WTC11 (cell line): ENCODE measurements at regions not wholly inside any gene's neighbourhood (a gene's known extent, or its start where the extent isn't known, plus 50 kb on each side); places are given as distances from the start of the nearest gene placed in this dataset.
A peak's percentile ranks its signal among the peaks of the same experiment; 100 is the strongest.
"Not testable (repeated sequence)": the region's sequence is repeated elsewhere in the genome, so short reads cannot be mapped to it uniquely, and the experiment has no call there.

Experiments
- ATAC-seq: fragments of 200-7000 bp; cut with Tn5 transposase; 2 replicates; pipeline ENCODE4 v1.10.0; 2021; ENCODE audit warnings: mild to moderate bottlenecking, moderate library complexity
- CTCF ChIA-PET: fragments of 300-600 bp; sonication (Branson Sonifier 250); formaldehyde crosslinking; loops from one replicate; lab custom pipeline; 2021; ENCODE audit warnings: antibody characterized with exemption; lab: Charles Lee
- POLR2A ChIA-PET: fragments of 350-600 bp; sonication (Branson Sonifier 250); formaldehyde crosslinking; loops from one replicate; lab custom pipeline; 2021; ENCODE audit warnings: antibody characterized with exemption; lab: Charles Lee
- DNase-seq: peaks from one replicate; pipeline ENCODE4 v3.0.0; 2021; ENCODE audit warnings: low spot score
- H3K27ac Mint-ChIP-seq: 2 replicates; pipeline ENCODE4 v1.8.0; 2021; ENCODE audit warnings: mixed read lengths
- H3K27me3 Mint-ChIP-seq: 2 replicates; pipeline ENCODE4 v1.8.0; 2021; ENCODE audit warnings: low read depth, mild to moderate bottlenecking, moderate library complexity, mixed read lengths
- H3K36me3 Mint-ChIP-seq: 2 replicates; pipeline ENCODE4 v1.8.0; 2021; ENCODE audit warnings: mixed read lengths
- H3K4me1 Mint-ChIP-seq: 2 replicates; pipeline ENCODE4 v1.8.0; 2022; ENCODE audit warnings: mixed read lengths
- H3K4me3 Mint-ChIP-seq: 2 replicates; pipeline ENCODE4 v1.8.0; 2021; ENCODE audit warnings: mild to moderate bottlenecking, moderate library complexity, mixed read lengths
- H3K9me3 Mint-ChIP-seq: 2 replicates; pipeline ENCODE4 v1.8.0; 2021; ENCODE audit warnings: mixed read lengths
- FOXP1 ChIP-seq: sonication (generic); formaldehyde crosslinking; IDR thresholded peaks from 2 replicates; pipeline ENCODE4 v1.8.0; 2022; ENCODE audit warnings: missing genetic modification reagents, mild to moderate bottlenecking, moderate library complexity, borderline replicate concordance
- NFYB ChIP-seq: sonication (generic); formaldehyde crosslinking; conservative IDR thresholded peaks from 2 replicates; pipeline ENCODE4 v1.8.0; 2022; ENCODE audit warnings: low read depth, missing genetic modification reagents
- SMAD3 ChIP-seq: sonication (generic); formaldehyde crosslinking; IDR thresholded peaks from 2 replicates; pipeline ENCODE4 v1.8.0; 2022; ENCODE audit warnings: missing genetic modification reagents, mild to moderate bottlenecking, borderline replicate concordance
- TF ChIP-seq, protein P1 (sequence below): sonication (generic); formaldehyde crosslinking; IDR thresholded peaks from 2 replicates; pipeline ENCODE4 v1.8.1; 2023; ENCODE audit warnings: mild to moderate bottlenecking, missing genetic modification reagents, moderate library complexity
- TF ChIP-seq, protein P2 (sequence below): fragments of 200-600 bp; IDR thresholded peaks from 2 replicates; pipeline ENCODE4 v1.8.0; 2022; ENCODE audit warnings: antibody characterized with exemption

DNA sequence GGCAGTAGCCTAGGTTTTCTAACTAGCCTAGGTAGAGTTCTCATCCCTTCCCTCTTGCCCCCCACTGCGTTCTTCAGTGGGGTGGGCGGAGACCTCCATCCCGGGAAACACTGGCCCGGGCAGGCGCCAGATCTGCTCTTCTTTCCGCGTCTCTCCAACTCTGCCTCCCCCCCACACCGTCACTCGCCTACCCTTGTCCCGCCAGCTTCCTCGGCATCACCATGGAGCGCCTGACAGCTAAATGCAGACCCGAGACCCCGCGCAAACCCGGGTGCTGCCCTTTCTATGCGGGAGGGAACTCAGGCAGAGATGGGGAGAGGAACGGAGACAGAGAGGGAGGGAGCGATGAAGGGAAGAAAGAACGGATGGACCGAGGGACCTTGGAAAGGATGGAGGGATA lies 1494.8 kb upstream of the DEFB115 start:
- H3K9me3 Mint-ChIP-seq = peaks cover 50% of the 10 kb centered on the region
- ChIA-PET CTCF (no interaction called here), POLR2A (no interaction called here)
- no peaks in the 10 kb centered on the region for H3K4me1 Mint-ChIP-seq
- peaks cover 58% of the 10 kb centered on the region for H3K36me3 Mint-ChIP-seq
- no peak overlapping the region for H3K4me3 Mint-ChIP-seq
- H3K27me3 Mint-ChIP-seq = peaks cover 13% of the 10 kb centered on the region; the same call in 1 of the 2 replicates
- TF ChIP-seq FOXP1 (CRISPR knock-in tag) = no peak
- ATAC-seq (no peak), DNase-seq (no peak)
- H3K27ac Mint-ChIP-seq = no peak overlapping the region

DNA sequence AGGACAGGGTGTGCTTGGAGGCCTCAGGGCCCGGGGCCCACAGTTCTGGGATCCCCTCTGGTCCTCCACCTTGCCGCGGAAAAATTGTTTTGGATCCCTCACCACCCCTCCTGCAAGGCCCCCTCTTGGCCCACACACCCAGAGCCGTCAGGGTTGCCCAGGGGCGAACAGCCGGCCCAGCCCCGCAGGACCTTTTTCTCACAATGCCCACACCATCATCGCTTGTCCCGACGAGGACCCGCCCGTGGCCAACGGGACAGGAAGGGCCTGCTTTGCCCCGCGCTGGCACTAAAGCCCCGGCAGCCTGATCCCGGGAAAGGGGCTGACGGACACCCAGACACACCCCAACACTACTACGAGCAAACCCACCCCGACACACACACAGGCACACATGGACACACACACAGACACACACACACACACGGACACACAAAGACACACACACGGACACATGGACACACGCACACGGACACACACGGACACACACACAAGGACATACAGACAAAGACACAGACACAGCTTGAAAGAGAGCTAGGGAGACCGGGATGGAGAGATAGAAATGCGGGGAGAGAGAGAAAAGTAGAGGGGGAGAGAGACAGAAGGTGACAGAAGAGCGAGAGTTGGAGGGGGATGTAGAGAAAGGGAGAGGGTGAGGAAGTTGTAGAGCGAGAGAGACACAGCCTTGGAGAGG lies 1493.5 kb upstream of the DEFB115 start:
- Mint-ChIP-seq H3K36me3 (peaks cover 63% of the 10 kb centered on the region), H3K4me3 (no peak overlapping the region), H3K4me1 (no peaks in the 10 kb centered on the region), H3K9me3 (peaks cover 51% of the 10 kb centered on the region), H3K27ac (no peak overlapping the region), H3K27me3 (peaks cover 18% of the 10 kb centered on the region)
- DNase-seq (no peak), ATAC-seq (no peak)
- CTCF ChIA-PET = no interaction called here
- TF ChIP-seq NFYB = no peak
- TF ChIP-seq, protein P1, sequence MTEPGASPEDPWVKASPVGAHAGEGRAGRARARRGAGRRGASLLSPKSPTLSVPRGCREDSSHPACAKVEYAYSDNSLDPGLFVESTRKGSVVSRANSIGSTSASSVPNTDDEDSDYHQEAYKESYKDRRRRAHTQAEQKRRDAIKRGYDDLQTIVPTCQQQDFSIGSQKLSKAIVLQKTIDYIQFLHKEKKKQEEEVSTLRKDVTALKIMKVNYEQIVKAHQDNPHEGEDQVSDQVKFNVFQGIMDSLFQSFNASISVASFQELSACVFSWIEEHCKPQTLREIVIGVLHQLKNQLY (CRISPR knock-in tag) = no peak
- TF ChIP-seq SMAD3 = no peak
- POLR2A ChIA-PET = no interaction called here

DNA sequence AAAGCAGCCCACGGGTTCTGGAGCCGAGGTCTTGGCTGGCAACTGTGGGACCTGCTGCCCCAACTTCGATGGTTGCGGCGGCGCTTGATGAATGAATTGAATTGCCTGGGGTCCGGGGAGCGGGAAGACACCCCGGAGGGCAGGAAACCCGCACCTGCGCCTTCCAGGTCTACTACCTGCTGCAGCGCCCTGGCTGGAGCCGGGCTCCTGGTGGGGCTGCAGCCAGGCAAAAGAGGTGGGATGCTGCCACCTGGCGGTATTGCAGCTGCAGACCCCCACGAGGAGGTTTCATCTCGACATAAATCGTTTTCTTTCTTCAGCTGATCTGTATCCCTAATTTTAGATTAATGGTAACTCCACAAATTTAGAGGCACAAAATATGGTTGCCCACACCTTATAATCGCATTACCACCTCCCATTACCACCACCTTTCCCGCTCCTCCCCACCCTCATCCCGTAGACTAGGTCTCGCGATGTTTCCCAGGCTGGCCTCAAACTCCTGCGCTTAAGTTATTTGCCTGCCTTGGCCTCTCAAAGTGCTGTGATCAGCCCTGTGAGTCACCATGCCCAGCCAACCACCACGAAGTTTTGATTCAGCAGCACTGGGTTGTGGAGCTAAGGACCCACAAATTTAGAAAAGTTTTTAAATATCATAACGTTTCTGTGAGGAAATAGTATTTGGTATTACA lies 1492.4 kb upstream of the DEFB115 start:
- CTCF ChIA-PET, H3K27ac Mint-ChIP-seq, DNase-seq: not testable (repeated sequence)

DNA sequence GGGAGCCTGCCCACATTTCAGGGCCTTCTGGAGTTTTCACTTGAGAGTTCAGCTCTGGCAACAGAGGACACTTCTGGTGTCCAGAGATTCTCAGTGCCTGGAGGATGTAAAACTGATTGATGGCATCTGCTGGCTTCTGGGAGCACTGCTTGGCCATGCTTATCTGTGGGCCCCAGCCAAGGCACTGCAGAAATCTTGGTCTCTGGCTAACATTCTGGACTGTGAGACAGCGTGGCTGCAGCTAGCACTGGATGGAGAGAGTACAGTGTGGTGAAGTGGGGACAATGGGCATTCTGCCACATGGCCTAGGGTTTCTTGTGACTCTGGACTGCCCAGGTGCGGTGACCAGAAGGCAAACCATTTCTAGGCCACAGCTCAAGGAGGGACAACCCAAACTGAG lies 1479.4 kb upstream of the DEFB115 start:
- CTCF ChIA-PET, POLR2A ChIA-PET, ATAC-seq, DNase-seq, H3K4me1 Mint-ChIP-seq, H3K4me3 Mint-ChIP-seq, H3K27ac Mint-ChIP-seq: not testable (repeated sequence)
- Mint-ChIP-seq H3K27me3 (peaks cover 12% of the 10 kb centered on the region), H3K36me3 (peaks cover 69% of the 10 kb centered on the region), H3K9me3 (peaks cover 73% of the 10 kb centered on the region)

More for the DNA sequence above, 1492.4 kb upstream of the DEFB115 start:
- TF ChIP-seq, protein P2, sequence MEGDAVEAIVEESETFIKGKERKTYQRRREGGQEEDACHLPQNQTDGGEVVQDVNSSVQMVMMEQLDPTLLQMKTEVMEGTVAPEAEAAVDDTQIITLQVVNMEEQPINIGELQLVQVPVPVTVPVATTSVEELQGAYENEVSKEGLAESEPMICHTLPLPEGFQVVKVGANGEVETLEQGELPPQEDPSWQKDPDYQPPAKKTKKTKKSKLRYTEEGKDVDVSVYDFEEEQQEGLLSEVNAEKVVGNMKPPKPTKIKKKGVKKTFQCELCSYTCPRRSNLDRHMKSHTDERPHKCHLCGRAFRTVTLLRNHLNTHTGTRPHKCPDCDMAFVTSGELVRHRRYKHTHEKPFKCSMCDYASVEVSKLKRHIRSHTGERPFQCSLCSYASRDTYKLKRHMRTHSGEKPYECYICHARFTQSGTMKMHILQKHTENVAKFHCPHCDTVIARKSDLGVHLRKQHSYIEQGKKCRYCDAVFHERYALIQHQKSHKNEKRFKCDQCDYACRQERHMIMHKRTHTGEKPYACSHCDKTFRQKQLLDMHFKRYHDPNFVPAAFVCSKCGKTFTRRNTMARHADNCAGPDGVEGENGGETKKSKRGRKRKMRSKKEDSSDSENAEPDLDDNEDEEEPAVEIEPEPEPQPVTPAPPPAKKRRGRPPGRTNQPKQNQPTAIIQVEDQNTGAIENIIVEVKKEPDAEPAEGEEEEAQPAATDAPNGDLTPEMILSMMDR = 0 out of 2 replicates have a peak, but pooled peaks have one; percentile 29
- H3K4me3 Mint-ChIP-seq, POLR2A ChIA-PET, H3K4me1 Mint-ChIP-seq, ATAC-seq: not testable (repeated sequence)
- Mint-ChIP-seq H3K9me3 (peaks cover 53% of the 10 kb centered on the region), H3K27me3 (peaks cover 19% of the 10 kb centered on the region), H3K36me3 (peaks cover 68% of the 10 kb centered on the region)

DNA sequence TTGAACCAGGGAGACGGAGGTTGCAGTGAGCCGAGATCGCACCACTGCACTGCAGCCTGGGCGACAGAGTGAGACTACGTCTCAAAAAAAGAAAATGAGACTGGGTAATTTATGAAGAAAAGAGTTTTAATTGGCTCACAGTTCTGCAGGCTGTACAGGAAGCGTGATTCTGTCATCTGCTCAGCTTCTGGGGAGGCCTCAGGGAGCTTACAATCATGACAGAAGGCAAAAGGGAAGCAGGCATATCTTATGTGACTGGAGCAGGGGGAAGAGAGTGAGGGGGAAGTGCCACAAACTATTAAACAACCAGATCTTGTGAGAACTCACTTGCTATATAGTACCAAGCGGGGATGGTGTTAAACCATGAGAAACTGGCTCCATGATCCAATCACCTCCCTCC lies 1476.2 kb upstream of the DEFB115 start:
- H3K4me1 Mint-ChIP-seq = not testable (repeated sequence)
- peaks cover 78% of the 10 kb centered on the region for H3K9me3 Mint-ChIP-seq

DNA sequence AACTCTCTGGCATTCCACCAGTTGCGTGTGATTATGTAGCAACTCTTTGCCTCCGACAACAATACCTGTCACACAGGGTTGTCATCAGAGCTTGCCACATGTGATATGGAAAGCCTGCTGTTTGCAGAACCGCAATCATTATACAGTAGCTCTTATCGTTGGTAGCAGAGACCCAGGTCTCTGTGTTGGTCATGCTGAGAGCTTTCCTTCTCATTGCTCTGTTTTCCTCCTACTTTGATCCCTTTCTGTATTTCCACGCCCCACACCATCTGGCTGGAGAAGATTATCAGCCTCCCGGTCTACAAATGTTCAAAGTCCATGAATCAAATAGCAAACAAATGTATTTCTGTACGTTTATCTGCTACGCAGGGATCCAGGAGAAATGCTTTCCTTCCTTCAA lies 1475.6 kb upstream of the DEFB115 start:
- peaks cover 27% of the 10 kb centered on the region for H3K27me3 Mint-ChIP-seq
- H3K9me3 Mint-ChIP-seq = peaks cover 79% of the 10 kb centered on the region
- H3K4me3 Mint-ChIP-seq, H3K27ac Mint-ChIP-seq, DNase-seq, CTCF ChIA-PET, POLR2A ChIA-PET, H3K4me1 Mint-ChIP-seq, ATAC-seq: not testable (repeated sequence)
- peaks cover 84% of the 10 kb centered on the region for H3K36me3 Mint-ChIP-seq

More for the DNA sequence above, 1476.2 kb upstream of the DEFB115 start:
- POLR2A ChIA-PET, CTCF ChIA-PET, ATAC-seq, H3K27ac Mint-ChIP-seq, DNase-seq, H3K4me3 Mint-ChIP-seq: not testable (repeated sequence)
- peaks cover 81% of the 10 kb centered on the region for H3K36me3 Mint-ChIP-seq
- peaks cover 25% of the 10 kb centered on the region for H3K27me3 Mint-ChIP-seq

DNA sequence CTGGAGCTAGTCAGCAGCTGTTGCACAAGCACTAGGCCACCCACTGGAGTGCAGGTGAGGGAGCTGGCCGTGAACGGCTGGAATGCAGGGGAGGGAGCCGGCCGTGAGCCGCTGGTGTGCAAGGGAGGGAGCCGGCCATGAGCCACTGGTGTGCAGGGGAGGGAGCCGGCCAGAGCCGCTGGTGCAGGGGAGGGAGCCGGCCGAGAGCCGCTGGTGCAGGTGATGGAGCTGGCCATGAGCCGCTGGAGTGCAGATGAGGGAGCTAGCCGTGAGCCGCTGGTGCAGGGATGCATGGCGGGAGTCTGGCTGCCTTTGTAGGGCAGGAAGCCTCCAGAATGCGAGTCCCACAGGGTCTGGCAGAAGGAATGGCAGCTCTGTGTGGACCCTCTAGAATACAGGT lies 1470.0 kb upstream of the DEFB115 start:
- H3K27ac Mint-ChIP-seq, ATAC-seq, POLR2A ChIA-PET, DNase-seq, H3K4me1 Mint-ChIP-seq, H3K4me3 Mint-ChIP-seq, CTCF ChIA-PET: not testable (repeated sequence)
- Mint-ChIP-seq H3K9me3 (peaks cover 83% of the 10 kb centered on the region), H3K36me3 (peaks cover 75% of the 10 kb centered on the region), H3K27me3 (peaks cover 18% of the 10 kb centered on the region)
